Cerebellar cortex (tissue), 1 donor: ENCODE measurements at regions not wholly inside any gene's neighbourhood (a gene's known extent, or its start where the extent isn't known, plus 50 kb on each side); places are given as distances from the start of the nearest gene placed in this dataset.

Source experiments
- DNase-seq: peaks from one replicate; pipeline ENCODE4 v3.0.0-alpha.2; 2015; ENCODE audit warnings: low spot score

DNA sequence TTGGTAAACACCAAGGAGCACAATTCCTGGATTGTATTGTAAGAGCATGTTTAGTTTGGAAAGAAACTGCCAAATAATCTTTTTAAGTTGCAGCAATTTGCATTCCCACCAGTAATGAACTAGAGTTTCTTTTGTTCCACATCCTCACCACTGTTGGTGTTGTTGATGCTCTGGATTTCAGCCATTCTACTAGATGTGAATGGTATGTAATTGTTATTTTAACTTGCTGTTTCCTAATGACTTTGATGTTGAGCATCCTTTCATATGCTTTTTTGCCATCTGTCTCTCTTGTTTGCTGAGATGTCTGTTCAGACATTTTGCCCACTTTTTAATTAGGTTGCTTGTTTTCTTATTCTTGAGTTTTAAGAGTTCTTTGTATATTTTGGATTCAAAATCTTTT lies 1654.1 kb downstream of the GRIK2 start:
- DNase-seq: no peak

- DNase-seq: no peak
Measured at GRCh38 chr6:103042336-103042735, 1648.8 kb downstream of the GRIK2 start.

GRCh38 chr6:103036846-103037245 lies 1643.3 kb downstream of the GRIK2 start:
- no peak for DNase-seq

DNA sequence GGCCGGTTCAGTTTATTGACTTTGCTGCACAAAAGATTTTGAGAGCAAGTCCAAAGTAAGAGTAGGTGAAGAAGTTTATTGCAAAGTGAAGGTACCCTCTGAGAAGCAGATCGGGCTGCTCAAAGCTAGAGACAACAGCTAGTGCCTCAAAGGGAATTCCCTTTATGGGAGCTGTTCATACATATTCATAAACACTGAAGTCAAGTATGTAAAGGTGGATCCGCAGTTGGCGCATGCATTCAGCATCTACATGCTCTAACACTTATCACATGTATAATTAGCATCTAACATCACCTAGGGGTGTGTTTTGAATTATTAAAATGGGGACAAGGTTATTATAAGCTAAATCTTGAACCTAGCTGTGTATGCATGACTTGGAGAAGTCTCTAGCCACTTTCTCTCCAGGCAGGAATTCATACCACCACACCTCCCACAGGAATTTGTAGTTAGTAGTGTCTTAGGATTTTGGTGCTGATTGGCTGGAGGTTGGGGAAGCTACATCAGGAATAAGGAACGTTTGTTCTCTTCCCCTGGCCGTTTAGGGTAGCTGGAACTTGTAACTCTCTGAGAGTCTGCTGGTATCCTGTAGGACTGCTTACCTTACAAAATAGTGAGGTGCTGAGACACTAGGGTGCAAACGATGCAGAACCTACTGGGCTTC lies 1633.9 kb downstream of the GRIK2 start:
- no peak for DNase-seq

- DNase-seq: no peak
Measured at GRCh38 chr6:103018426-103018825, 1624.9 kb downstream of the GRIK2 start.

GRCh38 chr6:103017878-103018277 lies 1624.4 kb downstream of the GRIK2 start:
- no peak for DNase-seq

GRCh38 chr6:103011605-103012004 lies 1618.1 kb downstream of the GRIK2 start:
- DNase-seq: no peak

- no peak for DNase-seq
Measured at GRCh38 chr6:103002282-103002681, 1608.8 kb downstream of the GRIK2 start.

DNA sequence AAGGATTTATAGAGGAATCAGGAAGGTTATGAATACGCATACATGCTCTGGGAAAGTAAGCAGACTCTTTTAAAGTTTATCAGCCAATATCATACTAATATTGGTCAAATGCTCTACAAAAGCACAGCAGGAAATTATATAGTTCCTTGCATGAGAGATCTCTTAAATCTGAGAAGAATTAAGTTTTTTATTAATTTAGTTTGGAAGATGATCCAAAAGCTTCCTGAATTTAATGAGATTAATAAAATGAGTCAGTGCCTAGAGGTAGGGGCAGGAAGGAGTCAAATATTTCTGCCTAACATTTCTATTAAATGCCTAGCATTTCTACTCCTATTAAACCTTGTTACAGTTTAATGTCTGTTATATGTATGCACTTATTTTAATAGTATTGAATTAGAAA lies 1608.2 kb downstream of the GRIK2 start:
- DNase-seq: no peak

DNA sequence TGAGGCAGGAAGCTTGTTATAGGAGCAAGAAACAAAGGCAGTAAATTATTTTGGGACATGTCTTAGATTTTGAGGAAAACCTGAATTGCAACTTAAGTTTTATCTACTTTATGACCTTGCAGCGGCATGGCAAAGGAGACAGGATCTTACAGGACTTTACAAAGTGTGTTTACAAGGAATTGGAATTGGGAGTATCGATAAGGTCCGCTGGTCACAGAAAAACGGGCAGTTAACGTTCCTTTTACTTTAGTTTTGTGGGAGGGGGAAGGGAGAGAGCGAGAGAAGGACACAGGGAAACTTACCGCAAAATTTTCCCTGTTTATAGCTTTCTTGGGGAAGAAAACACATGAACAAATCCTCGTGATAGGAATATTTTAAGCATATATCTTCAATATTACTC lies 1607.2 kb downstream of the GRIK2 start:
- DNase-seq: no peak

GRCh38 chr6:102995491-102995890 lies 1602.0 kb downstream of the GRIK2 start:
- no peak for DNase-seq

- no peak for DNase-seq
Measured at GRCh38 chr6:102994866-102995265, 1601.4 kb downstream of the GRIK2 start.

GRCh38 chr6:102986086-102986485 lies 1592.6 kb downstream of the GRIK2 start:
- no peak for DNase-seq

- no peak for DNase-seq
Measured at GRCh38 chr6:102984357-102984756, 1590.8 kb downstream of the GRIK2 start.

GRCh38 chr6:102981490-102982015 lies 1588.0 kb downstream of the GRIK2 start:
- no peak for DNase-seq

GRCh38 chr6:102980951-102981350 lies 1587.4 kb downstream of the GRIK2 start:
- DNase-seq: no peak

DNA sequence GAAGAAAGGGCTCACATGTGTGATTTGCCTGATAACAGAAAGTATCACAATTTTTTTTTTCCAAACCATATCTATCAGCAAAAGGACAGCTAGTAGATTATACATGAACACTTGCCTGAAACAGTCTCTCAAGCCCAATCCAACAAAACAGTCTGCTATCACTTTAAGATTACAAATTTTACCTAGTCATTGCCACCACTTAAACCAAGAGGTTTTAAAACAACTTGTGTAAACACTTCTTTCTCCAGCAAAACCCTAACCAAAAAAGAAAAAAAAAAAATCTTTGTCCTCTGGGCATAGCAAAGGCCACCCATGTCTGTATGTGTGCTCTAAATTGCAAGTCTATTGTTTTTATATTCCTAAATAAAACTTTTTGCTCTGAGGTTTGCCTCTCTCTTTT lies 1568.4 kb downstream of the GRIK2 start:
- DNase-seq: no peak

DNA sequence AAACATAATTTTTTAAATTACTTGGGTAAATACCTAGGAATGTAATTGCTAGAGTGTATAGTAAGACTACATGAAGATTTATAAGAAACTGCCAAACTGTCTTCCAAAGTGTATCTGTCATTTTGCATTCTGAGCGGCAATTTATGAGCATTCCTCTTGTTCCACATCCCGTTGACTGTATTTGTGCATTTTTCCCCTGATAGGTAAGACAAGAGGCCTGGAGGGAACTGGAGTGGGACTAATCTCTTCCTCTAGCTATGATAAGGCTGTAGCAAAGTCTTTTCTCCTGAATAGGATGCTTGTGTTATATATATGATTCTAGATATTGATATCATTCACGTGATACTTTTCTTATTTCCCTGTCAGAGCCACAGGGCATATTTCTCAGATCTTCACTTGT lies 1557.5 kb downstream of the GRIK2 start:
- no peak for DNase-seq

DNA sequence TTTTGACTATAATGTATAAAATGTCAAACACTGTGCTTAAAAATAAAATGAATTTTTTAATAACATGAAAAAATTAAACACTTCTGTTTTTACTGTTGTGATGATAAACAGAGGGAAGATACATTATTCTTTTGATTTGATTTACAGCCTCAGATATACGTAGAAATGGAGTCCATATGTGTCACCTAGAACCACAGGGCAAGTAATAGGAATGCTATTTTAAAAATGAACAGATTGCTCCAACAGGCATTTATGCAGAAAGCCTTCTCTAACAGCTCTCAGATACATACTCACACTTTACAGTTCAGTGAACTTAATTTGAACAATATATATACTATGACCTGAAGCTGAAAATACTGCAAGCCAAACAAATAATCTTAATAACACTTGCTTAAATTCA lies 1551.0 kb downstream of the GRIK2 start:
- no peak for DNase-seq

- DNase-seq: no peak
Measured at GRCh38 chr6:102942206-102942605, 1548.7 kb downstream of the GRIK2 start.

DNA sequence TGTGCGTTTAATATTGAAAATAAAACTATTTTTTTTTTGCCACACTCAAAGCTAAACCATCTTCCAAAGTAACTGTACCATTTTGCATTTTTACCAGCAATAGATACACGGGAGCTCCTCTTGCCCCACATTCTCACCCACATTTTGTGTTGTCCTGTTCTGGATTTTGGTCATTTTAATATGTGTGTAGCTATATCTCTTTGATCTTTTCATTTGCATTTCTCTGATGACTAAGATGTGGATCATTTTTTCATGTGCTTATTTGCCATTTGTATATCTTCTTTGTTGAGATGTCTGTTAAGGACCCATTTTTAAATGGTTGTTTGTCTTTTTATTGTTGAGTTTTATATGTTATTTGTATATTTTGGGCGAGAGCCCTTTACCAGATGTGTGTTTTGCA lies 1543.5 kb downstream of the GRIK2 start:
- no peak for DNase-seq

DNA sequence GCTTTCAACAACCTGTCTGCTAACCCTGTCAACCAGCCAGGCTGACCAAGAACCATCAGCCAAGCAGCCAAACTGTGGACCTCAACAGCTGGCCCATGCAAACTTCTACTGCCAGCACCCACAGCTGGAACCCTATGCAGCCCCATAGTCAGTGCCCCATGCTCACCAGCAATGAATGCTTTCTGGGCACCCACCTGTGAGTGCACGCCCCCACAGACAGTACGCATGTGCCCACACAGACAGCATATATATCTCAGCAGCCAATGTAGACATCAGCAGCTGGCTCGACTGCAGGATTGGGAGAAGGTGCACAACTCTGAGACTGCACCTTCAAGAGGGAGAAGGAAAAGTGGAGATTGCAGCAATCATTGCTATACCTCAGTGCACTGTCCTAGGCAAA lies 1534.6 kb downstream of the GRIK2 start:
- DNase-seq: no peak

DNA sequence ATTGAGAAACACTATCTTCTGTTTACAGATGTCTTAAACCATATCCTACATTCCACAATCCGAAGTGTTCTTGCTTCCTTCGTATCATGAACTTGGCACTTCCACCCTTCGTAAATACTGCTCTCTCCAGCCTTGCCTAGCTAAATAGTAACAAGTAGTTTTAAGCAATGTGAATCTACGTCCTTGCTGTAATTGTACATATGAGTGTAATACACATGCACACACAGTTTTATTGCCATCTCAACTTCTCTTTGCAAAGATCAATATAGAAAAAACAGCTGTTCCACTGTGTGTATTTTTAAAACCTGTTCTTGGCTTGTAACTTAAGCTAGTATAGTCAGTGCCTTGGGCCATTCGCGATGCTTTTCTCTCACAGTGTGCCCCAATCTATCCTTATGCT lies 1524.7 kb downstream of the GRIK2 start:
- DNase-seq: no peak

DNA sequence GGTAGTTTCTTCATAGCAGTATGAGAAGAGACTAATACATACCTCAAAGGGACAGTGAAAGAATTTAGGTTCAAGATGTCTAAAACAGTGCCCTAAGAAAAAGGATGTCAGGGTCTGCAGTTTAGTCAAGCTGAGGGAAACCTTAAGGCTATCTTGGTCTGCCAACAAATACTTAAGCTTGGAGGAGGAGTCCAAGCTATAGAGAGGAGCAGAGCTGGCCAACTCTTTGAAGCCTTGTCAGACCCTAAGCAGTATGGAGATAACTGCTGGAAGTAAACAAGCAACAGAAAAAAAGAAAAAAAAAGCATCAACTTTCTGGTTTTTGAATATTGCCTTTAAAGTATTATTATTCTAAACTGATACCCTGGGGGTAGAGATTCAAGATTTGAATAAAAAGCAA lies 1518.1 kb downstream of the GRIK2 start:
- DNase-seq: no peak
